Fibroblast of the conjunctiva (primary cell): ENCODE measurements at regions not wholly inside any gene's neighbourhood (a gene's known extent, or its start where the extent isn't known, plus 50 kb on each side); places are given as distances from the start of the nearest gene placed in this dataset.

ENCODE experiments used
- DNase-seq: peaks from one replicate; pipeline ENCODE4 v3.0.0-alpha.2; 2010; ENCODE audit warnings: low read depth

DNA sequence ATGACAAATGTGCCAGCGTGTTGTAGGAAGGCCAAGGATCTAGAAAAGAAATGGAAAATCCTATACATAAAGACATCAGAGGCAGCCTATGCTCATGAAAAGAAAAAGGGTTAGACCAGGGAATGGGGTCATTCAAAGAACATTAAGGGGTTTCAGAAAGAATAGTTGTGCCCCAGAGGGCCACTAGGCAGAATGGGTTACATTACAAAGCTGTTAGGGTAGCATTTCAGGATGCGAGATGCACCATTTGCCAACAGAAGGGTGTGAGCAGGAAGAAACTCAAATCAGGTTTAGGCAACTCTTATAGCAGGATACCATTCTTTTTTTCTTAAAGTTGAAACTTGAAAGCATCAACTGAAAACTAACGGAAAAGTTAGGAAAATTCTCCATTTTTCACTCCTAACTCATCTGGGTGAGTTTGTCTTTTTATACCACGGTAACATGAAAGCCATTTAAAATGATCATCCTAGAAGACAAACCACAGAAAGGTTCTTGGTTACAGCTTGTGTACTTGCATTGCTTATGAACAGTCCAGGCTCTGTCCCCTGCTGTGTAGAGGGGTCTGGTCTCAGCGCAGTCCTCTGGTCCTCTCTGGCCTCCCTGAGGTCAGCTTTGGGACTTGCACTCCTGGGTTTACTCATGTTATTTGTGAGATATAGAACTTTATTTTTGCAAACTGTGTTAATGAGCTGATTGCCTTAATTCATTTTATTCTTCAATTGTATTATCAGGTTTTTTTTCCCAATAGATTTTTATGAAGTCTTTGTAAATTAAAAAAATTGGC is 209.1 kb downstream of the DACT1 start:
- no peak for DNase-seq

GRCh38 chr14:58848365-58848764 is 210.6 kb downstream of the DACT1 start:
- no peak for DNase-seq

DNA sequence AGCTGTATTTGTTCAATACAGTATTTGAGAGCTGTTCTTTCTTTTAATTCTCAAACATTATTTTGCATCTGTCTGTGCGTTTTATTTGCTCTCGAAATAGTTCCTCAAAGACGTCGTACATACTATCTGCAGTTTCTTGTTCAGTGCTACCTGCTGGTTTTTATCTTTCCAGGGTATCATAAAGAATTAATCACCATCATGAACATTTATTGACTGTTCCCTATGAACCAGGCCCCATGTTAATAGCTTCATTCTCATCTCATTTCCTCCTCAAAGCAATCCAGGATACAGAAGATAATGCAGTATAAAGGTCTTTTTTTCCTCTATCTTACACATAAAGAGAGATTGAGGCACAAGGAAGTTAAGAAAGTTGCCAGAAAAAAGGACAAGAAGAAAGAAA is 211.8 kb downstream of the DACT1 start:
- no peak for DNase-seq

DNA sequence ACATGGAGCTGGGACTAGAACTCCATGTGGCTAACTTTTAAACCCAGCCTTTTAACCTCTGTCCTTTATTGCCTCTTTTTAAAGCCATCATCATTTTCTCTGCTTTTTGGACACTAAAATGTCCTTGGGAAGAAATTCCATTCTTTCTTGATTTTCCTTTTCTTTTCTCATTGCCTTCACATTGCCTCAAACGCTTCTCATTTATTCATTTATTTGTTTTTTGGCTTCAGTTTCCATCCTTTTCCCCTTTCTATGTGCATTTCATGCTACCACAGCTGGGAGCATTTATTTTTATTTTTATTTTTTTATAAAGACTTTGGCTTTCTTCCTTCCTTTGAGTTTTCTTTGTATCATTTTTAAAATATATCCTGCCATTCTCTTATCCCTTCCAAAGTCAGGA is 212.2 kb downstream of the DACT1 start:
- no peak for DNase-seq

DNA sequence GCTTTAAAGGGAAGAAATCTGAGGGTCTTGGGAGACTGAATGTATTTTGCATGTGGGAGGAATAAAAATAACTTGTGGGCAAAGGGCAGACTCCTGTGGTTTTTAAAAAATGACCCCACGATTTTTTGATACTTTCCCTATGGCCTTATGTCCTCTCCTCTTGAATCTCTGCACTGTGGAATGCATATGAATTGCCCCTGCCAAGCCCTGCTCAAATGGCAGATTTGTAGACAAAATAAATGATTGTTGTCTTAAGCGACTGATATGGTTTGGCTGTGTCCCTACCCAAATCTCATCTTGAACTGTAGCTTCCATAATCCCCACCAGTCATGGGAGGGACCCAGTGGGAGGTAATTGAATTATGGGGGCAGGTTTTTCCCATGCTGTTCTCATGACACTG is 223.8 kb downstream of the DACT1 start:
- DNase-seq, result no peak

DNA sequence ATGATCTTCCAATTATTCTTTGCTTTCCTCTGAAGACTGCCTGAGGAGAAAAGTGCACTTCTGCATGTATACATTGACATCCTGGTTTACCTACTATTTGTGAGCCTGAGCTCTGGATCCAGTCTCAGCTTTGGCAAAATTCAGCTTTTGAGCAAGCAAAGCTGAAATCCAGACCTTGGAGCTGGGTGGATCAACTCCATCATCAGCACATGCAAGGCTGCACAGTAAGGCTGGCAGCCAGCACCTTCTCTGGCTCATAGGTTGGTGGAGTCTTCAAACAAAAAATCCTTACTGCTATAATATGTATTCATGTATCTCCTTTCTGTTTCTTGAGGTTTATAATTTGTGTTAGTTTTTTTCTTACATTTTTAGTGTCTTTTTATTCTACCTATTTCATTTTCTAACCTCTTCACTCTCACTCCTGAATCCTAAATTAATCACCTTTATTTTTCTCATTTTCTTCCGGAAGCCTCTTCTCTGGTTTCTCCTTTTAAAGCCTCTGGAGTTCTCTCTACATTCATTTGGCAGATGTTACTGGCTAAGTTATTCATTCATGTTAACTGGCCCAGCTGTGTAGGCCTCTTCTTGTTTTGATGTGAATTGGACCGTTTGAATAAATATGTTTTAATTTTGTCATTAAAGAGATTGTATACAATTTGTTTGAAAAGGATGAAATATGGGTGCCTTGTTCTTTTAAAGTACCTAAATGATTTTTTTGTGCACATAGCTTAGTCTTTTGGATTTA is 224.8 kb downstream of the DACT1 start:
- DNase-seq, result no peak

DNA sequence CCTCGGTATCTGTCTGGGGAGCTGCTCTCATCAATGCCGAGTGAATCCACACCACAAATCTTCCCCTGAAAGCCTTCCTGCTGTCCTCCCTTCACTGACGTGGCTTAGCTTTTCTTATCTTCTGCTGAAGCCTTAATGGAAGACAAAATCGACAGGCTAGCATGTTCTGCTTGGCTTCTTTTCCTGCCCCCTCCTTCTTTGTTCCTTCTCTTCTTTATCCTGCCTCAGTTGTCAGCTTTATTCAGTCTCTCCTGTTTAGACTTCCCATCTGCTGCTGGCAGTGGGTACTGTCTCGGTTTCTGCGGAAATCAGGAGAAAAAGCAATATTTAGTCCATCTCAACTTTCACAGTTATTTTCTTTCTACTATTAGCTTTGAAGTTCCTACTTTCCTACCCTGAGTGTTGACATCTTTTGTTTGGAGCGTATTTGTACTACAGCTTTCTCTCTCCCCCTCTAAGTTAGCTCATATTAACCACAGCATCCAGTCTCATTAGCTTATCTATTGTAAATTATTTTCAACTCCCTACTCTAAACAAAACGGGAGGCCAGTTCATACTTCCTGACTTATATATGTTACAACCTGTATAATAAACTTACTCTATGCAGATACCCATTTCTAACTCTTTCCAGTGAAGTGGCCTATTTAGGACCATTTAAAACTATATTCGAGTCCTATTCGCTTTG is 226.0 kb downstream of the DACT1 start:
- DNase-seq, result no peak

GRCh38 chr14:58864751-58865513 is 227.2 kb downstream of the DACT1 start:
- DNase-seq, result peak; percentile 55

GRCh38 chr14:58865514-58866281 is 227.9 kb downstream of the DACT1 start:
- DNase-seq, result peak; percentile 35

DNA sequence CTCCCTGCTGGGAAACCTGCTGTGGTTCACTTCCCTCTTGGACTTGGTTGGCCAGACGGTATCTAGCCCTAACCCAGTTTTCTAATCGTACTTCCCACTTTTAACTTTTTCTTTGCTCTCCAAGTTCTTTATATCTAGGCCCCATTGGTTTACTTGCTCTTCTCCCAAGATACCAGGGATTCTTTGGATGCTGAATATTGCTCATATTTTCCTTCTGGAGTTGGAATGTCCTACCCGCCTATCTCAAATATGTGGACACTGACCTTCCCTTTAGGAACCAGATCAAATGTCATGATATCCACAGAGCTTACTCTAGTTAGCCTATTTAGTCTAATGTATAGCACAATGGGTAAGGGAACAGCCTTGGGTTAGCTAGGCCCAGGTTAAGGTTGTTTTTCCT is 228.6 kb downstream of the DACT1 start:
- DNase-seq, result no peak

- DNase-seq, result no peak
Observed at GRCh38 chr14:58870961-58871360, 233.2 kb downstream of the DACT1 start.

GRCh38 chr14:58871573-58871972 is 233.8 kb downstream of the DACT1 start:
- no peak for DNase-seq

GRCh38 chr14:58872061-58872460 is 234.3 kb downstream of the DACT1 start:
- DNase-seq, result peak; percentile 27

- DNase-seq, result no peak
Observed at GRCh38 chr14:58873228-58873953, 235.6 kb downstream of the DACT1 start.

GRCh38 chr14:58875613-58876012 is 237.9 kb downstream of the DACT1 start:
- no peak for DNase-seq

DNA sequence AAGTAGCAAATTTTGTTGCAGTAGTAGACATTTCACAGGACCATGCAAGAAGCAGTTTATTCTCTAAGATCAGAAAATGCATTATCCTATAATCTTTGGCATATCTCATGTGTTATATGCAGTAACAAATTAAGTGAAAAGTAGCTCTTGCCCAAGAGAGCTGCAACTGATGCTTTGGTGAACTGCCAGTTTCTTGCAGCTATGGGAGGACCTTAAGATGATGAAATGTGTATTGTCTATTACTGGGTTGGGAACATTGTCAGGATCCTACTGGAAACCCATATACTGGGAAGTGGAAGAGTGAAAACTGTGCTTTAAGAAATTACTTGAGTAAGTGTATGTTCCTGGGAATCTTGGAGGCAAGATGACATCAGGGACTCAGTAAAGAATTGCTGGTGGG is 238.8 kb downstream of the DACT1 start:
- peak; percentile 68 for DNase-seq

DNA sequence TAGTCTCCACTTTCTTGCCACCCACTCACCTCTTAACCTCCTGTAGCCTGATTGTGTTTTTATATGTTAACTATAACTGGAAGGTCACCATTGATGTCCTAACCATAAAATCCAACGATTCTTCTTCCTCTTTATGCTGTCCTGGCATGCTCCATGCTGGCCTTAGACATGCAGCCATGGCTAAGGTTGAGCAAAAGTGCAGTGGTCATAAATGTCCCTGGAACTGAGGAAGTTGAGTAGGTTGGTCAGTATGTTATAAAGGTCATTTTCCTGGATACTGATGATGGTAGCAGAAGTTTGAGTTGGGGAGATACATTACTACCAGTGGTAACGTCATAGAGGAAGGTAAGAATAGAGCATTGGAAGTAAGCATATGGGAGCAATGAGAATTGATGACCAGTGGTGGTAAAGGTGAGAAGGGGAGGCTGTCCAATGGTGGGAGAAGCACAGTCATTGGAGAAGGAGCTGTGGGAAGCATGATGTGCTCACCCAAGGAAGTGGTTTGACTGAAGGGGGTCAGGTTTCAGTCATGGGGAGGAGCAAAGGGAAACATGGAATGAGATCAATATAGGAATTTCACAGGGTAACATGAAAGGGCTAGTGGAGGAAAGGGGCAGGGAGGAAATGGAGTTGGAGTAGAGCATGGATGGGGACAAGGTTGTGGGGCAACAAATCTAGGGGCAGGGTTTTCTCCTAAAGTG is 240.8 kb downstream of the DACT1 start:
- DNase-seq, result no peak

- no peak for DNase-seq
Observed at GRCh38 chr14:58881433-58881832, 243.7 kb downstream of the DACT1 start.

- peak; percentile 40 for DNase-seq
Observed at GRCh38 chr14:58882577-58883018, 244.8 kb downstream of the DACT1 start.

- no peak for DNase-seq
Observed at GRCh38 chr14:58884442-58884841, 246.7 kb downstream of the DACT1 start.
